GM11168 (cell line): ENCODE measurements at regions not wholly inside any gene's neighbourhood (a gene's known extent, or its start where the extent isn't known, plus 50 kb on each side); places are given as distances from the start of the nearest gene placed in this dataset.

ENCODE experiments used
- in situ Hi-C: fragments of 300-500 bp; cut with MboI; formaldehyde crosslinking; loops from one replicate; pipeline ENCODE4 v1.12.0; 2022; ENCODE audit warnings: low sequenced_read_pairs; ENCODE audit not compliant: unreplicated experiment

GRCh38 chr9:16025627-16026026 is 472.8 kb downstream of the CCDC171 start:
- in situ Hi-C loops: no loop called here

- in situ Hi-C loops: no loop called here
Measured at GRCh38 chr9:16026886-16027285, 474.0 kb downstream of the CCDC171 start.

- in situ Hi-C loops: no loop called here
Measured at GRCh38 chr9:16028548-16028947, 475.7 kb downstream of the CCDC171 start.

- in situ Hi-C loops: no loop called here
Measured at GRCh38 chr9:16029046-16029615, 476.3 kb downstream of the CCDC171 start.

- in situ Hi-C loops: no loop called here
Measured at GRCh38 chr9:16029796-16030363, 477.0 kb downstream of the CCDC171 start.

- in situ Hi-C loops: no loop called here
Measured at GRCh38 chr9:16030528-16031185, 477.8 kb downstream of the CCDC171 start.

GRCh38 chr9:16031486-16031885 is 478.6 kb downstream of the CCDC171 start:
- in situ Hi-C loops: no loop called here

- in situ Hi-C loops: no loop called here
Measured at GRCh38 chr9:16031971-16032370, 479.1 kb downstream of the CCDC171 start.

GRCh38 chr9:16032799-16033198 is 480.0 kb downstream of the CCDC171 start:
- in situ Hi-C loops: no loop called here

GRCh38 chr9:16033253-16033652 is 480.4 kb downstream of the CCDC171 start:
- in situ Hi-C loops: no loop called here

GRCh38 chr9:16033921-16034691 is 481.3 kb downstream of the CCDC171 start:
- in situ Hi-C loops: no loop called here

GRCh38 chr9:16039218-16039987 is 486.6 kb downstream of the CCDC171 start:
- in situ Hi-C loops: no loop called here

GRCh38 chr9:16039988-16040761 is 487.3 kb downstream of the CCDC171 start:
- in situ Hi-C loops: no loop called here

- in situ Hi-C loops: no loop called here
Measured at GRCh38 chr9:16043756-16044578, 491.1 kb downstream of the CCDC171 start.

- in situ Hi-C loops: no loop called here
Measured at GRCh38 chr9:16044579-16044881, 491.7 kb downstream of the CCDC171 start.

- in situ Hi-C loops: no loop called here
Measured at GRCh38 chr9:16045651-16046280, 492.9 kb downstream of the CCDC171 start.

- in situ Hi-C loops: no loop called here
Measured at GRCh38 chr9:16046713-16047112, 493.9 kb downstream of the CCDC171 start.

GRCh38 chr9:16048129-16048528 is 495.3 kb downstream of the CCDC171 start:
- in situ Hi-C loops: no loop called here

GRCh38 chr9:16052146-16052545 is 499.3 kb downstream of the CCDC171 start:
- in situ Hi-C loops: no loop called here
